H1 (cell line): ENCODE measurements at regions not wholly inside any gene's neighbourhood (a gene's known extent, or its start where the extent isn't known, plus 50 kb on each side); places are given as distances from the start of the nearest gene placed in this dataset.

ENCODE experiments used
- CBX8 ChIP-seq: fragments of 300-800, 300-1000 bp; sonication (generic); IDR thresholded peaks from 2 replicates; pipeline ENCODE4 v1.7.1; 2016; ENCODE audit warnings: low read depth, low read length, borderline replicate concordance
- CHD1 ChIP-seq: IDR thresholded peaks from 2 replicates; pipeline ENCODE4 v1.6.1; 2012; ENCODE audit warnings: low read depth, low read length, improper control_type of control experiment
- CHD7 ChIP-seq: fragments of 300-600 bp; sonication (generic); IDR thresholded peaks from 2 replicates; pipeline ENCODE4 v1.7.1; 2012; ENCODE audit warnings: low read length, moderate library complexity, mild to moderate bottlenecking, inconsistent platforms; ENCODE audit not compliant: insufficient replicate concordance
- KDM5A ChIP-seq: fragments of 200-600 bp; IDR thresholded peaks from 2 replicates; pipeline ENCODE4 v1.7.1; 2012; ENCODE audit warnings: mild to moderate bottlenecking, low read length, inconsistent platforms, mixed read lengths
- SAP30 ChIP-seq: fragments of 300-600 bp; sonication (generic); IDR thresholded peaks from 2 replicates; pipeline ENCODE4 v1.7.1; 2012; ENCODE audit warnings: low read length, moderate library complexity, mild to moderate bottlenecking, inconsistent platforms; ENCODE audit not compliant: insufficient read depth, insufficient replicate concordance
- SIRT6 ChIP-seq: IDR thresholded peaks from one replicate; pipeline ENCODE4 v1.7.1; 2012; ENCODE audit warnings: low read length, inconsistent platforms
- SP1 ChIP-seq: IDR thresholded peaks from 2 replicates; pipeline ENCODE4 v1.6.1; 2011; ENCODE audit warnings: low read depth, low read length
- SRF ChIP-seq: IDR thresholded peaks from 2 replicates; pipeline ENCODE4 v1.6.1; 2011; ENCODE audit warnings: mild to moderate bottlenecking, low read depth, low read length, moderate library complexity
- TAF7 ChIP-seq: optimal IDR thresholded peaks from 2 replicates; pipeline ENCODE3; 2011; ENCODE audit warnings: low read depth, mild to moderate bottlenecking, inconsistent platforms, low read length, moderate library complexity, borderline replicate concordance

- TF ChIP-seq CHD7, result no peak
- TF ChIP-seq SP1, result no peak
- no peak for TF ChIP-seq SAP30
- no peak for TF ChIP-seq CHD1
- no peak for TF ChIP-seq SRF
- no peak for TF ChIP-seq KDM5A
- no peak for TF ChIP-seq TAF7
- no peak for TF ChIP-seq CBX8
- TF ChIP-seq SIRT6, result no peak
These were observed 371.6 kb upstream of the CCNH start (continued) for GRCh38 chr5:87784311-87784710.
